ENCODE measurements at regions not wholly inside any gene's neighbourhood (a gene's known extent, or its start where the extent isn't known, plus 50 kb on each side); places are given as distances from the start of the nearest gene placed in this dataset.
A peak's percentile ranks its signal among the peaks of the same experiment; 100 is the strongest.
"Not testable (repeated sequence)": the region's sequence is repeated elsewhere in the genome, so short reads cannot be mapped to it uniquely, and the experiment has no call there.

DNA sequence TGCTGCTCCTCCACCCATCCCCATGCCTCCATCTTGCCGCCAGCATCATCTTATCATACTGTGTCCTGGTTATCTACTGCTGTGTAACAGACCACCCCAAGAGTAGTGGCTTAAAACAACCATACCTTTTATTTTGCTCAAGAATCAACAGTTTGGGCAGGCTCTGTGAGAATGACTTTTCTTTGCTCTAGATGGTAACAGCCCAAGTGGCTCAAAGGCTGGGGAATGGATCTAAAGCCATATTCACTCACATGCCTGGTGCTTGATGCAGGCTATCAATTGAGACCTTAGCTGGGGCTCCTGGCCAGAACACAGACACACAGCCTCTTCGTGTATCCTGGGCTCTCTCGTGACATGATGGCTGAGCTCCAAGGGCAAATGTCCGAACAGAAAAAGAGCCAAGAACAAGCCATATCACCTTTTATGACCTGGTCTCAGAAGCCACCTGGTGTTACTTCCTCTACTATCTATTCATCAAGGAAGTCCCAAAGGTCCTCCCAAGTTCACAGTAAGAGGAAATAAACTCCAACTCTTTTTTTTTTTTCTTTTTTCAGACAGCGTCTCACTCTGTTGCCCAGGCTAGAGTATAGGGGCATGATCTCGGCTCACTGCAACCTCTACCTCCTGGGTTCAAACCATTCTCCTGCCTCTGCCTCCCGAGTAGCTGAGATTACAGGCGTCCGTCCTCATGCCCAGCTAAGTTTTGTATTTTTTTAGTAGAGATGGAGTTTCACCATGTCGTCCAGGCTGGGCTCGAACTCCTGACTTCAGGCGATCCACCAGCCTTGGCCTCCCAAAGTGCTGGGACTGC is 159.3 kb upstream of the JARID2 start:
- DNase-seq (ENCODE audit: low read depth), result no peak

DNA sequence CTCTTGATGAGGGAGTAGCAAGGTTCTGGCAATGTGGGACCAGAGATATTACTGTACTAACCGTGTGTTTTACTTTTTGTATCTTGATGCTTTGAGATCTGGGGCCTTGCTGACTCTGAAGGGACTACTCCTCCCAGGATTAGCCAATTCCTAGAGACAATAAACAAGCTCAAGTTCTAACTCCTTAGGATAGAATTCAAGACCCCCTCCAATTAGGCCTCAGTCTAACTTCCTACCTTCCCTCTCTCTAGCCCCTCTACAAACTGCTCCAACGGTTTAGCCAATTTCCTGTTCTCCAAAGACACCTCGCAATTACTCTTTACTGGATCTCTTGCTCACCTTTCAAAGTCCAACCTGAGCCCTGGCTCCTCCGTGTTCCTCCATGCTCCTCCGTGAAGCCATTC is 158.7 kb upstream of the JARID2 start:
- no peak for DNase-seq (ENCODE audit: low read depth)

DNA sequence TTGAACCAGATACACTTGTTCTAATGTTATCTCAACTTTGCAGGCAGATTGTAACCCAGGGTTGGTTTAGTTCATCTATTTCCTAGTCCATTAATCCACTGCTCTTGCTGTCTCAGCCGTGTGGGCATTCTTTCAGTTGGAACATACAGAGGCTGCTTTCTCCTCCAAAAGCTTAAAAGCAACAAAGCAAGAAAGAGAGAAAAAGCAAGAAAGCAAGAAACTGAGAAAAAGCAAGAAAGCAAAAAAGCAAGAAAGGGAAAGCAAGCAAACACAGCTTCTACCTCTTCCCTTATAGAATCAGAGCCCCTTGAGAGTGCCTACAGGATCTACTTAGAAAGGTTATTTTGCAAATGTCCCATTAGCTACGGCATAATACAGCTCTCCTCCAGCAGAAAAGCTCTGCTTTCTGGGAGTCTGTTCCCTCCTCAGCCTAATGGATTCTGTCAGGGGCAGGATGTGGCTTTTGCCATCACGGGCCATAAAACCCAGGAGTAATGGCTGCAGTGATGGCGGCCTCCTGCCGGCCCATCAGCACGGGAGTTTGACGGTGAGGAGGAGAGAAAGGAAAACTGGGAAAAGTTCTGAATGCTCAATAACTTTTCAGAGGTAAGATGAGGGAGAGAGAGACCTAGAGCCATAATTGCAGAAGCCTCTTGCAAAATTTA is 156.8 kb upstream of the JARID2 start:
- no peak for DNase-seq (ENCODE audit: low read depth)

DNA sequence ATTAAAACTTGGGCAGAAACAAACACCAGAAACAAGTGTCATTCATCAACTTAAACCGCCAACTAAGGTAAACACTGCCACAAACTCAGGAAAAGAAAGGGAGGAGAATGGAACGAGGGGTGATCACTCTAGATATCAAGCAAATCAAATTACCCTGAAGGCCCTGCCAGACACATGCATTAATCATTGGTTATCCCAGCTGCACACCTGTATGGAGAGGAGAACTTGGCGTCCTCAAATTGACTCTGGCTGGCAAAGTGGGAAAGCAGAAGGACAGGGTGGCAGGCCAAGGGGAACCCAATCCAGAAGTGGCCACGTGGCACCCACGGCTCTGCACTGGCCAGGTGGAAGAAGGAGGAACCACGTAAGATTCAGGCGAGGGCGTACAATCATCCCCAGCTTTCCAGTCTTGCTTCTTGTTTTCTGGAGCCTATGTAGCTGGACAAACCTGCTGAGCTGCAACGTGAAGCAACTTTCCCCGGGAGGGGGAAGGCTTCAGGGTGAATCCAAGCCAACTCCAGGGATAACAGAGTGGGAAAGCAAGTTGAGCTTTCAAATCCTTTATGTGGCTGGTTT is 156.2 kb upstream of the JARID2 start:
- DNase-seq (ENCODE audit: low read depth), result no peak

DNA sequence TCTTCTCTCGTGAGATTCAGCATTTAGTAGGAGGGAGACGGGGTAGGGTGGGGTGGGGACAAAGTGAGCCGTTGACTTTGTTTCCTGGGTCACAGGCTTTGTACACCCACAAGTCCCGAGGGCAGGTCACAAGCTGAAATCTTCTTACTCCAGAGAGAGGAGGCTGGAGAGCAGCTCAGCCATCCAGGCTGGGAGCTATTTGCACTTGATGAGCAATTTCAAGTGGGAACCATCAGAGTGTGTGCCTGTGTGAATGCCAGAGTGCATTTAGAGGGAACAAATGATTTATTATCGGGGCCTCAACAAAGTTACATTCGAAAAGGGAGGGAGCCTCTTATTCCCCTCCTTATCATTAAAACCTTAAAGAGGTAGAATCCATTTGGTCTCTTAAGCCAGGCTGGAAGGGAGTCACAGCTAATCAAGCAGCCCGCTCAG is 155.7 kb upstream of the JARID2 start:
- DNase-seq (ENCODE audit: low read depth), result no peak

DNA sequence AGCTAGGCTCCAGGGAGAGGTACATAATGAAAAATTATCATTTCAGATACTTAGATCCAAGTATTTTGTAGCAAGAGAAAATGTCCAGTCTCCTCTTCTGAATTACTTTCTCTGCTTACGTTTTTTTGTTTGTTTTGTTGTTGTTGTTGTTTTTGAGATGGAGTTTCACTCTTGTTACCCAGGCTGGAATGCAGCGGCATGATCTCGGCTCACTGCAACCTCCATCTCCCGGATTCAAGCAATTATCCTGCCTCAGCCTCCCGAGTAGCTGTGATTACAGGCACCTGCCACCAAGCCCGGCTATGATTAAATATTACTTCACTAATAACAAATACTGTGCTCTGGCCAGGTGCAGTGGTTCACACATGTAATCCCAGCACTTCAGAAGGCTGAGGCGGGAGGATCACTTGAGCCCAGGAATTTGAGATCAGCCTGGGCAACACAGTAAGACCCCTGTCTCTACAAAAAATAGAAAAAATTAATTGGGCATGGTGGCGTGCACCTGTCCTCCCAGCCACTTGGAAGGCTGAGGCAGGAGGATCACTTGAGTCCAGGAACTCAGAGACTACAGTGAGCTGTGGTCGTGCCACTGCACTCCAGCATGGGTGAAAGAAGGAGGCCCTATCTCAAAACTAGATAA is 155.0 kb upstream of the JARID2 start:
- no peak for DNase-seq (ENCODE audit: low read depth)

DNA sequence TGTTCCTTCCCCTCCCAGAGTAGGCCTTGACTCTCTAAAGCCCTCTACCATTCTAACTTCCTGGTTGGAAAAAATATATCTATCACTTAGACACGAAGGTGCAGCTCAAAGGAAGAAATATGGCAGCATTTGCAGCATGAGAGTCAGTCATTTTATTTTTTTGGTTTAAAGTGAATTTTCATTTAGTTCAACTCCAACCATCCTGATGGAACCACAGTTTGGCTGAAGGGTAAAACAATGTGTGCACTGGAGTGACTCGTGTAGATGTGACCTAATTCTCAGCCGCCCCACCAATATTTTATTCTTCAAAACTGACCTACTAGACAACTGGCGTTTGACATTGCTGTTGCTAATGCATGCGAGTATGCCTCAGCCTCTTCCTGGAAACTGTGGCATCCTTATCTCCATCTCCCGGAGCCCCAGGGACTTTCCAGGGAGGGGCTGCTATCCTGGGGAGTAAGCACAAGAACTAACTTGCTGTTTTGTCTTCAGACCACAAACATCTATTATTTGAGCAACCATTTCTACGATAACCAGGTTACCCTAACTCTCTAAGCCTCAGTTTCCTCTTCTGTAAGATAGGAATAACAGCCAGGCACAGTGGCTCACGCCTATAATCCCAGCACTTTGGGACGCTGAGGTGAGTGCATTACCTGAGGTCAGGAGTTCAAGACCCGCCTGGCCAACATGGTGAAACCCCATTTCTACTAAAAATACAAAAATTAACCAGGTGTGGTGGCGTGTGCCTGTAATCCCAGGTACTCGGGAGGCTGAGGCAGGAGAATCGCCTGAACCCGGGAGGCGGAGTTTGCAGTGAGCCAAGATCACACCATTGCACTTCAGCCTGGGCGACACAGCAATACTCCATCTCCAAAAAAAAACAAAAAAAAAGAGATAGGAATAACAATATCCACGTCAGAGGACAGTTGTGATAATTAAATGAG is 148.7 kb upstream of the JARID2 start:
- no peak for DNase-seq (ENCODE audit: low read depth)

DNA sequence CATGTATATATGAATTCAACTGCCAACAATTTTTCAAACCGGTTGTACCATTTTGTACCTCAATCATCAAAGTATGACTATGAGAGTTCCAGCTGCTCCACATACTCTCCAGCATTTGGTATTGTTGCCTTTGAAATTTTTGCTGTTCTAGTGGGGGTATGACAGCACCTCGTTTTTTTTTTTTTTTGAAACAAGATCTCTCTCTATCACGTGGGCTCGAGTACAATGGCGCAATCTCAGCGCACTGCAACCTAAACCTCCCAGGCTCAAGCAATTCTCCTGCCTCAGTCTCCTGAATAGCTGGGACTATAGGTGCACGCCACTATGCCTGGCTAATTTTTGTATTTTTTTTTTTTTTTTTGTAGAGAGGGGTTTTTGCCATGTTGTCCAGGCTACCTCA is 144.7 kb upstream of the JARID2 start:
- no peak for DNase-seq (ENCODE audit: low read depth)

DNA sequence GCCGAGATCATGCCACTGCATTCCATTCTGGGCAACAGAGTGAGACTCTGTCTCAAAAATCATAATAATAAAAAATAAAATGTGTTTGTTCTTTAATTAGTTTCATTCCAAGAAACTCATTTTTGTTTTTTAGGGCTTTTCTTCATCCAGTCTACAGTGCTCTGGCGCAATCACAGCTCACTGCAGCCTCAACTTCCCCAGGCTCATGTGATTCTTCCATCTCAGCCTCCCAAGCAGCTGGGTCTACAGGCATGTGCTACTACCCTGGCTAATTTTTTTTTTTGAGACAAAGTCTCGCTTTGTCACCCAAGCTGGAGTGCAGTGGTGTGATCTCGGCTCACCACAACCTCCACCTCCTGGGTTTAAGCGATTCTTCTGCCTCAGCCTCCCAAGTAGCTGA is 143.6 kb upstream of the JARID2 start:
- DNase-seq (ENCODE audit: low read depth), result no peak

DNA sequence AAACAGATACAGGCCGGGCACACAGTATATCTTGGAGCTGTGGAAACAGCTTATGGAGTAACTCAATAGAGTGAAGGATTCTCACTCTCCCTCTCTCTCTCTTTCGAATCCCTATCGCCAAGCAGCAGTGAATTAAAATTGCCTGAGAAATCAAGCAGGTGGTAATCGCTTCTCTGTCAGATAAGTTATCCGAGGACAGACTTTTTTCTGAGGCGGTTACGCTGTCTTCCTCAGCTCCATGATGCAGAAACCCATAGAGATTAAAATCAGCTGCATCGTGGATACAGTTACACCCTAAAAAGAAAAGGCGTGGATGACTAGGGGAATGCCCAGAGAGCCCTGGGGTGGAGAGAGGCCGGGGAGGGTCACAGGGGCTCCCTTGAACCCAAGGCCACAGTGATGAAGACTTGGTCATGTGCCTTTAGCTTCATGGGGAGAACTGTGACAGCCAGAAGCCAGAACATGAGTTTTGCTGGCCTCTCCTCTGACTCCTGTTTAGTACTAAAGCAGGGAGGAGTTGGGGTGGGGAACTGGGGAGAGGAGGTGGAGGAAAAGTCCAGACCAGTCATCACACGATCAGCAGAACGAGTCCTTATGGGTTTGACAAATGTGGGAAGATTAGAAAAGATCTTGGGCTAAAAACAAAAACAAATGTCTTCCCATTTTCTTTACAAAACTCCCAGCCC is 138.8 kb upstream of the JARID2 start:
- DNase-seq (ENCODE audit: low read depth), result no peak

DNA sequence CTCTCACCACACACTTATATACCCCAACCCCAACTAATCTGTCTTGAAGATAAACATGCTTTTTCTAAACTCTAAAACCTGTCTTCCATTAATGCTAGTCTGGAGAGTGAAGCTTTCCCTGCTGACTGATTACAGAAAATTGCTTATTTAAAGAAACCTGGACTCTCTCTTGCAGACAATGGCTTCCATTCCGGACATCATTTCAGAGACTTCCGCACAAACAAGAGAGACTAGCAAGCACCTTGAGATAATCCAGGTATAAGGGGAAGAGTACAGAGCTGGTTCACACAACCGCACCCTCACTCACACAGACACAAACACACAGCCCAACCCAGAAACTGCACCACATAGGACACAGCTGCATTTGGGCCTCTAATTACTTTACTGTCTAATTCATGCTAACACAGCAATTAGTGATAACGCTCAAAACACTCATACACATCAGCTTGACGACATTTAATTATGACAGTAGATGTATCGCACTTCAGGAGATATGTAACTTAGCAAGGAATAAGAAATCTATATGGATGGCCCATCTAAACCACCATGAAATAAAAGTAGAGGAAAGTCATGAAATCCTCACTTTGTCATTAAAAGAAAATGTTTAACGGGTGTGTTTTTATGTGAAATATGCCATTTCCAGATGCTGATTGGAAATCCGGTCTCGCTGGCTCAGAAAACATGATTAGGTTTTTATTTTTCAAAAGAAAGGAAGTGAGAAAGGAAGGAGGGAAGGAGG is 138.1 kb upstream of the JARID2 start:
- DNase-seq (ENCODE audit: low read depth), result no peak

DNA sequence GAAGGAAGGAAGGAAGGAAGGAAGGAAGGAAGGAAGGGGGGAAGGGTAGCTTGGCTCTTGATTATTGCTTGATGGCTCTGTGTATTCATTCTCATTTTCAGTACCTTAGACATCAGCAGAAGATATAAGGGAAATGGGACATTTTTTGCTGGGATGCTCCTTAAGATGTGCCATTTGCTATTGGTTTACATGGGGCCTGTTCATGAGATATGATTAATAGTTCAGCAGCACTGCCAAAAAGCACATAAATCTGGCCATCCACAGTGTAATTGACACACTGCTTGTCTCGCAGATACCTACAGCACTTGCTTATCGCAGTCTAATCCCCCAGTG is 137.5 kb upstream of the JARID2 start:
- DNase-seq (ENCODE audit: low read depth), result no peak

DNA sequence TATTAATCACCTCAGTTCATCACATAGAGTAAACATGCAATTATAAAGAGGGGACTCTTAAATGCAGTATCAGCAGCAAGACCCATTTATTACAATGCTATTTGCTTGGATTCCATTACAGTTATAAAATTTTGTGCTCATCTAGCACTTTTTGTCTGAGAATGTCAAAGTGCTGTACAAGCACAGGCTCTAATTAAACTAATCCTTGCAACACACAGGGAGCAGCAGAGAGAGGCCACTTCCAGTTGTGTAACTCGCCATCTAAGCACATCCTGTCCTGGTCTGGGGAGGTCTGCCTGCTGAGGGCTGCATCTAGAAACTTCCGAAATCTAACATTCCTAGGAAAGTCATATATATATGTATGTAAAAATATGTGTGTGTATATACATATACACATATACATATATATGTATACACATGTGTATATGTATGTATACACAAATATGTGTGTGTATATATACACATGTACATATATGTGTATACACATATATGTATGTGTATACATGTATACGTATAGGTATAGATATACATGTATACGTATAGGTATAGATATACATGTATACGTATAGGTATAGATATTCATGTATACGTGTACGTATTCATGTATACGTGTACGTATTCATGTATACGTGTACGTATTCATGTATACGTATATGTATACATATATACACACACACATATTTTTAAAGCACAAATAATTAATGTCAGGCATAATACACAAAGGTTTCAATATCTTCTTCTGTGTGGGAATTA is 136.4 kb upstream of the JARID2 start:
- peak; percentile 5 for DNase-seq (ENCODE audit: low read depth)

DNA sequence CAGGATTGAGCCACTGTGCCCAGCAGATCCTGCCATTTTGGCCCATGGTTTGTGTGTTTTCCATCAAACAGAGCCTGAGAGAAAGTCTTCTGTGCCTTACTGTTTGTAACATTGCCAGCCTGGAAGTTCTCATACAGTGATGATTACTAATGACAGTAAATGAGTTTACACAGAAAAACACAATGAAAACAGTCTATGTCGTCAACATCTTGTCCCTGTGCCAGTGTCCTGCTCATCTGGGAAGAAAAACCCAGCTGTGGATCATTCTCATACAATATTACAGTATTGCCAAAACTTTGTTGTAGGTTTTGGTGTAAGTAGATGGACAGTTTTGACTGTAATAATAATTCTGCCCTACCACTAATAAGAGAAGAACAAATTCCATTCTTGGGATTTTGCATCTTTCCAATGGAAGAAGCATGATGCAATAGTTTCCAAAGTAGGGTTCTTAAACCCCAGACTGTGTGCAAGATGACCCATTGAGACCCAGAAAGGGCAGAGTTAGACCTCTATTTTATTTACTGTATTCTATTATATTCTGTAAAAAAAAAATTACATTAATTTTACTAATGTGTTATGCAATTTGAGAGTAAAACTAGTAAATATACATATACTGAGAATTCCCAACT is 135.0 kb upstream of the JARID2 start:
- no peak for DNase-seq (ENCODE audit: low read depth)

DNA sequence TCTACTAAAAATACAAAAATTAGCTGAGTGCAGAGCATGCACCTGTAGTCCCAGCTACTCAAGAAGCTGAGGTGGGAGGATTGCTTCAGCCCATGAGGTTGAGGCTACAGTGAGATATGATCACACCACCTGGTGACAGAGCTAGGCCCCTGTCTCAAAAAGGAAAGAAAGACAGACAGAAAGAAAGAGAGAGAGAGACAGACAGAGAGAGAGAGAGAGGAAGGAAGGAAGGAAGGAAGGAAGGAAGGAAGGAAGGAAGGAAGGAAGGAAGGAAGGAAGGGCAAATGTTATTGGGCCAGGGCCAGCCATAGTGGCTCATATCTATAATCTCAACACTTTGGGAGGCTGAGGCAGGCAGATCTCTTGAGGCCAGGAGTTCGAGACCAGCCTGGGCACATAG is 134.3 kb upstream of the JARID2 start:
- DNase-seq (ENCODE audit: low read depth), result not testable (repeated sequence)

DNA sequence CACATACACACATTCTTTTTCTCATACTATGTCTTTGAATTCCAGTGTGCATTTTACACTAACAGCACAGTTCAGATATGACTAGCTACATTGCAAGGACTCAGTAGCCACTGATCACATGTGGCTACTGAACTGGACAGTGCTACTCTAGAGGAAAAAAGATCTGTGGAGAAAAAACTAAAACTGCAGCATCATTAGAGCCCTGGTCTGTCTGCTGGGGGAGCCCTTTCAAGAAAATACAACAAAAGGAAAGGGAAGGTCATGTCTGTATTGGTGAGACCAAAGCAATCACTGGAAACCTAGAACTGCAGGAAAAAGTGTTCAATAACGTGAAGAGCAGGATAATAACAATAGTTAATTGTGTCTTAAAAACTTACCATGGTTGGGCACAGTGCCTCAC is 132.3 kb upstream of the JARID2 start:
- no peak for DNase-seq (ENCODE audit: low read depth)

DNA sequence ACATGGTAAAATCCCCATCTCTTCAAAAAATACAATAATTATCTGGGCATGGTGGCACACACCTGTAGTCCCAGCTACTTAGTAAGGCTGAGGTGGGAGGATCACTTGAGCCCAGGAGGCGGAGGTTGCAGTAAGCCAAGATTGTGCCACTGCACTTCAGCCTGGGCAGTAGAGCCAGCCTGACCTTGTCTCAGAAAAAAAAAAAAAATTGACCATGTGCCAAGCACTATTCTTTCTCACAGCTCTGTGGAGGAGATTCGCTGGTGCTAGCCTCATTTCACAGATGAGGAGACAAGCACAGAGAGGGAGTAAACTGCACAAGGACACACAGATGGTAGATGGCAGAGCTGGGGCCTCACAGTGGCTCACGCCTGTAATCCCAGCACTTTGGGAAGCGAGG is 131.8 kb upstream of the JARID2 start:
- DNase-seq (ENCODE audit: low read depth), result no peak

DNA sequence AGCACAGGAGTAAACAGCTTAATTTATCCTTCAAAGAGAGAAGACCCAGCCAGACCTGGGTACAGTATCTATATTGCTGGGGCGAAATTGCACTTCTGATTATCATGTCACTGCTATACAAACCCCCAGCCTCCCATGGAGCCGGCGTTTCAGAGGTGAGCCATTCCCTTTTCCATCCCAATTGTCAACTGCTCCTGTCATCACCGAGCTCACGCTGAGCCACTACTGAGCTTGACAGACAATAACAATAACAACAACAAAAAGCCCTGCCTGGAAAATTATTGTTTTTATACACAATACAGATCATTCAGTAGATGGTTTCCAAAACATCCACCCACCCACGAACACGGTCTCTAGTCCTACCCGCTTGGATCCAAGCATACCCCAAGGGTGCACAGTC is 129.0 kb upstream of the JARID2 start:
- DNase-seq (ENCODE audit: low read depth), result no peak

DNA sequence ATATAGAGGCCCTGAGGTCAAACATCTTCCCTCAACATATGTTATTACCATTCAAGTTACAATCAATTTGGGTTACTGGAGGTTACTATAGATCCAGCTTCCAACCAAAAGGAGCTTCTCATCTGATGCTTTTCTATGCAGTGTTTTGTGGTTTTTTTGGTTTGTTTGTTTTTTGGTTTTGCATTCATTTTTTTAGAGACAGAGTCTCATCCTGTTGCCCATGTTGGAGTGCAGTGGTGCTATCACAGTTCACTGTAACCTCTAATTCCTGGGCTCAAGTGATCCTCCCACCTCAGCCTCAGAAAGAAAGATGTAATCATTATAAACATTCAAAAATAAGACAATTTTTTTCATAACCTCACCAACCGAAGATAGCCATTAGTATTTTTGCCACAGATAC is 124.4 kb upstream of the JARID2 start:
- DNase-seq (ENCODE audit: low read depth), result no peak
